IPS-11a (cell line): ENCODE measurements at regions not wholly inside any gene's neighbourhood (a gene's known extent, or its start where the extent isn't known, plus 50 kb on each side); places are given as distances from the start of the nearest gene placed in this dataset.
"Not testable (repeated sequence)": the region's sequence is repeated elsewhere in the genome, so short reads cannot be mapped to it uniquely, and the experiment has no call there.

Experiments used
- H3K4me3 ChIP-seq: one replicate; pipeline ENCODE4 v1.5.1; 2013; ENCODE audit warnings: low read depth, low read length, control low read depth

DNA sequence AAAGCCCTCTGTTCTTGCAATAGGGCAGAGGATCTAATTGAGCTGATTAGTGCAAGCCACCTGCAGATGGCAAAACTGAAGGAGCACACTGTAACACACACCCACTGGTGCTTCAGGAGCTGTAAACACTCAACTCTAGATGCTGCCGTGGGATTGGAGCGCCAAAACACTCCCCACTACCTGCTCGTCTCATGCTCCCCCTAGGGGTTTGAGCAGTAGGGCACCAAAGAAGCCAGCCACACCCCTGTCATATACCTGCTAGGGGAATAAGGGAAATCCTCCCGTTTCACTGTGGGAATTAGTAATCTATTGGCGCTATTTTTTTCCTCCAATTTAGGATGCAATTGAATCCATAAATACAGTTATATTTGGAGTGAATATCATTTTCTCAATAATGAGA, 360.2 kb downstream of the GLUD2 start:
- no peak overlapping the region for H3K4me3 ChIP-seq

DNA sequence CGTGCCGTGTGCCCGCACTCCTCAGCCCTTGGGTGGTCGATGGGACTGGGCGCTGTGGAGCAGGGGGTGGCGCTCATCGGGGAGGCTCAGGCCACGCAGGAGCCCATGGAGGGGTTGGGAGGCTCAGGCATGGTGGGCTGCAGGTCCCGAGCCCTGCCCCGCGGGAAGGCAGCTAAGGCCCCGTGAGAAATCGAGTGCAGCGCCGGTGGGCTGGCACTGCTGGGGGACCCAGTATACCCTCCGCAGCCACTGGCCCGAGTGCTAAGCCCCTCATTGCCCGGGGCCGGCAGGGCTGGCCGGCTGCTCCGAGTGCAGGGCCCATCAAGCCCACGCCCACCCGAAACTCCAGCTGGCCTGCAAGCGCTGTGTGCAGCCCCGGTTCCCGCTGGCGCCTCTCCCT, 384.1 kb downstream of the GLUD2 start:
- H3K4me3 ChIP-seq: not testable (repeated sequence)

DNA sequence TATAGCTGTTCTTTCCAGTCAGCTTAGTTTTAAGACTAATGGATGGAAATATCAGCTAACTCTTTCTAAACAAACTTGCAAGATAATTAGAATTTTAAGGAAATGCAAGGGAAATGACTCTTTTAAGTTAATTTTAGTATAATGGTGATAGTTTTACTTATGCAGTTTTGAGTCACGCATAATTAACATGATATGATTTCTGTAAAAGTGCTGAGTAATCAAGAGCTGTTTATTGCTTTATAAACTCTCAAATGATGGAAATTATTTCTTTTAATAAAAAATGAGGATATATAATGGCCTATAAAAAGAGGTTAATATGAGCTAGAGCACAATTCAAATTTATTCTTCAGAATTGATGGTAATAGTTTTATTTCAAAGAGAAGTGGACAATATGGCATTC, 385.9 kb downstream of the GLUD2 start:
- no peak overlapping the region for H3K4me3 ChIP-seq

DNA sequence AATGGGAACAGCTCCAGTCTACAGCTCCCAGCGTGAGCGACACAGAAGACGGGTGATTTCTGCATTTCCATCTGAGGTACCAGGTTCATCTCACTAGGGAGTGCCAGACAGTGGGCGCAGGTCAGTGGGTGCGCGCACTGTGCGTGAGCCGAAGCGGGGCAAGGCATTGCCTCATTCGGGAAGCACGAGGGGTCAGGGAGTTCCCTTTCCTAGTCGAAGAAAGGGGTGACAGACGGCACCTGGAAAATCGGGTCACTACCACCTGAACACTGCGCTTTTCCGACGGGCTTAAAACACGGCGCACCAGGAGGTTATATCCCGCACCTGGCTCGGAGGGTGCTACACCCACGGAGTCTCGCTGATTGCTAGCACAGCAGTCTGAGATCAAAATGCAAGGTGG, 390.3 kb downstream of the GLUD2 start:
- not testable (repeated sequence) for H3K4me3 ChIP-seq

DNA sequence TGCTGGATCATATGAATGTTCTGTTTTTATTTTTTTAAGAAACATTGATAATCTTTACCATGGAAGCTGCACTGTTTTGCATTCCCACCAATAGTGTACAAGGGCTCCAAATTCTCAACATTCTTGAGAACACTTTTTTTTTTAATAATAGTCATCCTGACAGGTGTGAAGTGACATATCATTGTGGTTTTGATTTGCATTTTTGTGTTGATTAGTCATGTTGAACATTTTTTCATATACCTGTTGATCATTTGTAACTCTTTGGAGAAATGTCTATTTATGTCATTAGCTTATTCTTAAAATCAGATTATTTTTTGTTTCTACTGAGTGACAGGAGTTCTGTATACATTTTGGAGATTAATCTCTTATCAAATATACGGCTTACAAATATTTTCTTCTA, 408.5 kb downstream of the GLUD2 start:
- no peak overlapping the region for H3K4me3 ChIP-seq

DNA sequence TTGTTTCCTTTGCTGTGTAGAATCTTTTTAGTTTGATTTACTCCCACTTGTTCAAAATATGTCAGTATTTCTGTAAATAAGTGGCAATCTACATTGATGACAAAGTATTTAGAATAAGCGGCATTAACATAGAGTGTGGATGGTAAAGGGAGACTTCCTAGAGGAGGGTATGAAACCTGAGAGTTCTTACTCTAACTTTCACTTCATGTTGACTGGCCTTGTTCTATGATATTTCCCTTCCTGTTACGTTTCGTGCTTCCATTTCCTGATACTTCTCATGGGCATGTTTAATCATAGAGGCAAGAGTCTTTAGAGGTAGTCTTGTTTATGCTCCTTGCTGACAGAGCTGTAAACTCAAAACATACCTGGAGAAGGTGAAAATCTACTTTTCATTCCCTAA, 408.9 kb downstream of the GLUD2 start:
- no peak overlapping the region for H3K4me3 ChIP-seq

DNA sequence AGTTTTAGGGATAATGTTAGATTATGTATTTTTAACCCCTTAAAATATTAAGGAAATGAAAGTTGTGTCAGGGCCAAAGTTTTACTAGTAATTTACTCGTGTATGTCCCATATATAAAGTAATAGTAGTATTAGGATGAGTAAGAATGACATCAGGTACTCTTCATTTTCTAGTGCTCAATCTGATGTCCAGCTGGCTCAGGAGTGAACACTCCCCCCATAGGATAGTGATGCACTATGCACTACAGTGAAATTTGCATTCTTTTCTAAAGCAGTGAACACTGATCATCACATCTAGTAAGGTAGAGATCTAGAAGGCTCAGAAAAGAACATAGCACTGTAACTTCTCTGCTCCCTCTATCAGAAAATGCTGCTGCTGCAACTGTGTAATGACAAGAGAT, 409.7 kb downstream of the GLUD2 start:
- no peak overlapping the region for H3K4me3 ChIP-seq

DNA sequence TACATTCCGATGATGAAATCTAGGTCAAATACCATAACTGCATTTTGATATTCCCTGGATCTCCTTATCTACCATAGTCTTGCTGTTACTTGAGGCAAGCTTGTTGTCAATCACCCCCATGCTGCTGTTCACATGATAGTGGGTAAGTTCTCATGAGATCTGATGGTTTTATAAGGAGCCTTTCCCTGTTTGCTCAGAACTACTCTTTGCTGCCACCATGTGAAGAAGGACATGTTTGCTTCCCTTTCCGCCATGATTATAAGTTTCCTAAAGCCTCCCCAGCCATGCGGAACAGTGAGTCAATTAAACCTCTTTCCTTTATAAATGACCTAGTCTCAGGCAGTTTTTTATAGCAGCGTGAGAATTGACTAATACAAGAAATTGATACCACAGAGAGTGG, 432.0 kb downstream of the GLUD2 start:
- no peak overlapping the region for H3K4me3 ChIP-seq

DNA sequence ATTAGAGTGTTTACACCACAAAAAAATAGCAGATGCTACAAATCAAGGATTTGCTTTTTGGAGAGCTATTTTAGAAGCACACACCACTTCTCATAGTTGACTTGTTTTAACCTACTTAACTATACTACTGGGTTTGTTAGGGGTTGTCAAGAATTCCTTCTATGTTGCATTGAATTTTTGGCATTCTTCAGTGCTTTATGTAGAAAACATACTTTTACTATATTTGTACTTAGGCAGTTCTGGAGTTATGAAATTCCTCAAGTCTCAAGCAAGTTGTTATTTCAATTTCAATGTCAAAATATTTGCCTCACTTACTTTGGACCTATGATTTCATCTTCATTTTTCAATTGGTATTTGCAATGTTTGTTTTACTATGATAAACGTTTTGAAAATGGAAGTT, 449.6 kb downstream of the GLUD2 start:
- H3K4me3 ChIP-seq: no peak overlapping the region

DNA sequence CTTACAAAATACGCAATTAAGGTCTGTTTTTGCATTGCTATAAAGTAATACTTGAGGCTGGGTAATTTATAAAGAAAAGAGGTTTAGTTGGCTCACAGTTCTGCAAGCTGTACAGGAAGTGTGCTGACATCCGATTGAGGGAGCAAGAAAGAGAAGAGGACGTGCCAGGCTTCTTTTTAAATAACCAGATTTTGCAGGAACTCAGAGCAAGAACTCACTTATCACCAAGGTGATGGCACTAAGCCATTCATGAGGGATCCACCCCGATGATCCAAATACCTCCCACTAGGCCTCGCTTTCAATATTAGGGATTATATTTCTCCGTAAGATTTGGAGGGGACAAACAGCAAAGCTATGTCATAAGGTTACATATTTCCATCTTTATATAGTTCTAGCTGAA, 456.7 kb downstream of the GLUD2 start:
- H3K4me3 ChIP-seq: no peak overlapping the region

DNA sequence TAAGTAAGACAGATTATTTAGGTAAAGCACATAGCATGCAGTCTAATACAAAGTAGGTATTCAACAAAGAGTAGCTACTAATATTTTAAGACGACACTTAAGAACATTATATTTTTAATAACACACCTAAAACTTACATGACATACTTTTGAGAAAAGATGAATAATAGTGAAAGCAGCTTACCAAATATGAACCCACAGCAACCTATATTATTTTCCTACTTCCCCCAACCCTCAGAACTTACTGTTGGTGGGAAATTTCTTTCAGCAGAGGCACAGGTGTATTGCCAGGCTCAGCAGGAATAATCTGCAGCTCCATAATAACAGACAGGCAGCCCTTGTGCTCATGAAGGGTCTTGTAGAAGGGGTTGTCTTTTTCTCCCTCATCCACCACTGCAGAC, 498.9 kb downstream of the GLUD2 start:
- H3K4me3 ChIP-seq: no peak overlapping the region

DNA sequence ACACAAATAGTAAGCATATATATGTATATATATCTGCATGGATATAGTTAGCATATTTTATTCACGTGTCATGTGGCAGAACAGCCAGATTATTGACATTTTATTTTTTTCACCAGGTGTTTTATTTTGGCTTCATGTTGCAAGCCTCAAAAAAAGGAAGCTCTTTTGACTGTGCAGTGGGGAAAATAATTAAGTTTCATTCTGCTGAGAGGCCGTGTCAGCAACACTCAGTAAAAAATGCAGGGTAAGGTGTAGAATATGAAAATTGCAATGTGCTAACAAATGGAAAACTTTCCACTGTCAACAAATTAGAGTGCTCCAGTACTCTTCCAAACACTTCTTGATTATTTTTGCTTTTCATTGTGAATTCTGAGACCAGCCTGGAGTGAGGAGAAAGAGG, 511.5 kb downstream of the GLUD2 start:
- H3K4me3 ChIP-seq: no peak overlapping the region

DNA sequence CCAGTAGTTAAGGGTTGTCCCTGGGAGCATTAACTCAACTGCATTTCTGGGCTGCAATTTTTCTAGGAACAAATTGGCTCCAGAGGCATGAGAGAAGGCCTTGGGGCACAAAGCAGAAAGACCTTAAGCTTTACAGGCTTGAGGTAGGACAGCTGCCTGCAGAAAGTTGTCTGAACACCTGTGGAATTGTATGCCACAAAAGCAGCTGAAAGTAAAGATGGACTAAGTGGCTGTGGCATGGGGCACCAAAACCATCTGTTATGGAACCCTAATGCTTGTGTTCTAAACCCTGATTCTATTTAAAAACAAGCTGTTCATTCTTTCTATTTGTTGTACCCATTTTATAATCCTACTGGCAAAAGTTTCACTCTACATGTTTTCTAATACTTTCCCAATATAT, 515.2 kb downstream of the GLUD2 start:
- no peak overlapping the region for H3K4me3 ChIP-seq

DNA sequence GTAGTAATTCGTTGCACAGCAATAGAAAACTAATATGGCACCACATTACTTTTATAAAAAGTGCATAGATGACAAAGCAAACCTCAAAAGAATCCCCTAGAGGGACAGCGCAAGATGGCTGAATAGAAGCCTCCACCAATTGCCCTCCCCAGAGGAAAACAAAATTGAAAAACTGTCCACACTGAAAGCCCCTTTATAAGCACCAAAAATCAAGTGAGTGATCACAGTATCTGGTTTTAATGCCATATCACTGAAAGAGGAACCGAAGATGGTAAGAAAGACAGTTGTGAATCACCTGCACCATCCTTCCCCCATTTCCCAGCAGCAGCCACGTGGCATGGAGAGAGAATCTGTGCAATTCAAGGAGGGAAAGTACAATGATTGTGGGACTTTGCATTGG, 522.2 kb downstream of the GLUD2 start:
- H3K4me3 ChIP-seq: no peak overlapping the region

DNA sequence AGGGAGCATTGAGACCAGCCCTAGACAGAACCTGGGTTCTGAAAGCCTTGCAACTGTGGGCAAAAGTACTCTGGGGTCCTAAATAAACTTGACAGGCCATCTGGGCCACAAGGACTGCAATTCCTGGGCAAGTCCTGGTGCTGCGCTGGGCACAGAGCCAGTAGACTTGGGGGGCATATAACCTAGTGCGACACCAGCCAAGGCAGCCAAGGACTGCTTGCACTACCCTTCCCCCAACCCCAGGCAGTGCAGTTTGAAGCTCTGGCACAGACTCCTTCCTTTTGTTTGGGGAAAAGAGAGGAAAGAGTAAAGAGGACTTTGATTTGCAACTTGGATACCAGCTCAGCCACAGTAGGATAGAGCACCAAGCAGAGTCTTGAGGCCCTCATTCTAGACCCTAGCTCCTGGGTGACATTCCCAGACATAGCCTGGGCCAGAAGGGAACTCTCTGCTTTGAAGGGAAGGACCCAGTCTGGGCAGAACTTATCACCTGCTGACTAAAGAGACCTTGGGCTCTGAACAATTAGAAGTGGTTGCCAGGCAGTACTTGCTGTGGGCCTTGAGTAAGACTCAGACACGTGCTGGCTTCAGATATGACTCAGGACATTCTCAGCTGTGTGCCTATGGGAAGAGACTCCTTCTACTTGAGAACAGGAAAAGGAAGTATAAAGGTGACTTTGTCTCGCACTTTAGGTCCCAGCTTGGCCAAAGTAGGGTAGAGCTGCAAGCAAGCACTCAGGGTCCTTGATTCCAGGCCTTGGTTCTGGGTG, 522.8 kb downstream of the GLUD2 start:
- H3K4me3 ChIP-seq: no peak overlapping the region

DNA sequence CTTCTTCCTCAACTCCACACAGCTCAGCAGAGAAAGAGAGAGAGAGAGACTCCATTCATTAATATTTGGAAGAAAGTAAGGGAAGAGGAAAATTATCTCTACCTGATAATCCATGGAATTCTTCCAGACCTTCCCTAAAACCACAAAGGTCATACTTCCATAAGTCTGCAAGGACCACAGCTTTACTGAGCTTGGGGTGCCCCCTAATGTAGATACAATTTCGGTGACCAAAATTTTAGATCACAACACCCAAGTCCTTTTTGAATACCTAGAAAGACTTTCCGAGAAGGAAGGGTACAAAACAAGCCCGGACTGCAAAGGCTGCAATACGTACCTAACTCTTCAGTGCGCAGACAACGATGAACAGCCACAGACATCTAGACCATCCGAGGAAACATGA, 523.9 kb downstream of the GLUD2 start:
- no peak overlapping the region for H3K4me3 ChIP-seq

DNA sequence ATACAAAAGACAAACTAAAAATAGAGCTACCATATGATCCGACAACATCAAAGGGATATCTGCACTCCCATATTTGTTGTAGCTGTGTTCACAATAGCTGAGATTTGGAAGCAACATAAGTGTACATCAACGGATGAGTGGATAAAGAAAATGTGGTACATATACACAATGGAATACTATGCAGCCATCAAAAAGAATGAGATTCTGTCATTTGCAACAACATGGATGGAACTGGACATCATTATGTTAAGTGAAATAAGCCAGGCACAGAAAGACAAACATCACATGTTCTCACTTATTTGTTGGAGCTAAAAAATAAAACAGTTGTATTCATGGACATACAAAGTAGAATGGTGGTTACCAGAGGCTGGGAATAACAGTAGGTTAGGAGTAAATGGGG, 527.0 kb downstream of the GLUD2 start:
- H3K4me3 ChIP-seq: not testable (repeated sequence)

DNA sequence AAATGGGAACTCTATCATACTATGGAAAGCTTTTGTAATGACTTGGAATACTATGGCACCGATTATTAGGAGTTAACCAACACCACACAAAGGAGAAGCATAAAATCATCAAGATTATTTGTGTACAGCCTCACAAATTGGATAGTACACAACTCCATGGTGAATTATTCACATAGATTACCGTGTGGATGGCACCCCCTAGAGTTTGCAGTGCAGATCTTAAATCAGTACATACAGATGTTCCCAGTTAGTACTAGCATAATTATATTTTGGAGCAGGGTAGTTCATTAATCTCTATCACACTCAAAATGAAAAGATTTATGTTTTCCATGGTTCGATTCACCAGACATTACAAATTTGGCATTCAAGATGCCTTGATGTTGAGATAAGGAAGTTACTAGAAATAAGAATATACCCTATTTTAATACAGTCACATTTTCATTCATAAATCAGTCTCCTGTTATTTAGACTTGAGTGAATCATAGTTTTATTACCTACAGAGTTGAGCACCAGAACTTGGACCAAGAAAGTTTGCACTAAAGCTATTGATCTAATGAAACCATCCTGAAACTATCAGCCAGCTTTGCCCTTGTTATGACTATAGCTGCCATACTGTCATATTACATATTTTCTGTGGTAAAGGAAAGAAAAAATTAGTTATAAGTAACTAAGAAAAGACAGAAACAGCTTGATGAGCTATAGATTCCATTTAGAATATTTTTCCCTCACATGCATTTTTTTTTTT, 531.8 kb downstream of the GLUD2 start:
- no peak overlapping the region for H3K4me3 ChIP-seq

DNA sequence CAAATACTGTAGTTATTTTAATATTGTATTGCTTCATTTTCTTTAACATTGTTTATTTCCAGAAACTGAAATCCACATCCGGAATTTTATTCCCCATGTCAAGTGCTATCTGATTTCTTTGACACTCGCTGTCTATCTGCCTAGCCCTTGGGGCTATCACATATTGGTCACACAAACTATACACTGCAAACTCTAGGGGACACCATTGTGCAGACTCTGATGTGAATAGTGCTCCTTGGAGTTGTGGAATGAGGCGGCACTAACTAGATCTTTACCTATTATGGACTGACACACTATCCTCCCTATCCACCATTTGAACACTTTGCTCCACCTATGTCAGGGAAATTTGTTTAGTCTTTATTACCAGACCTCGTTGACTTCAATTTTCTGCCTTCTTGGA, 534.5 kb downstream of the GLUD2 start:
- no peak overlapping the region for H3K4me3 ChIP-seq

DNA sequence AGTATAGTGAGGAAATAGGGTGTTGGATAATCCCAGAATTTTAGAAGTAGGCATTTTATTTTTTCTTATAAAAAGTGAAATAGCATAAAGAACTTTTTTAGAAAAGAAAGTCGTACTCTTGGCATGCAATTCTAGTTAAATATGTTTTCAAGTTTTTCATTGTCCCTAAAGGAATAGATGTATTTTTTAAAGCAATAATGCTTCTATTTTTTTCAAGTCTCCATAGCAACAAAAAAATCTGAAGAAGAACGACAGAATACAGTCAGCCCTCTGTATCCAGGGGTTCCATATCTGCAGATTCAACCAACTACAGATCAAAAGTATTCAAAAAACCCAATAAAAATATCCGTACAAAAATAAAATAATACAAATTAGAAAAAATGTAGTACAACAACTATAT, 538.2 kb downstream of the GLUD2 start:
- H3K4me3 ChIP-seq: no peak overlapping the region

DNA sequence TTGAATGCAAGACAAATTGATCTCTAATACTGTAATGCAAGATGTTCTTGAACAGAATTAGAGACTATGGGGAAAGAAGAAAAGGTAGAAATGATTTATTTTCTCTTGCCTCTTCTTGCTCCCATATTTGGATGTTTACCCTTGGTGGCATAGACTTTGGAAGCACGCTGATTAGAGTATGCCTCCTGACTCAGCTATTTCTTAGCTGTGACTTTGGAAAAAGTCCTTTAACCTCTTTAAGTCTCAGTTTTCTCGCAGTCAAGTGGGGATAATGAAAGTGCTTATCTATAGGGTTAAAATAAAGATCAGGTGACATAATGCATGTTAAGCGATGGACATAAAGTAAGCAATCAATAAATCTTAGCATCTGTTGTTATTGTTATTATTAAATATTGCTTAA, 545.5 kb downstream of the GLUD2 start:
- no peak overlapping the region for H3K4me3 ChIP-seq

DNA sequence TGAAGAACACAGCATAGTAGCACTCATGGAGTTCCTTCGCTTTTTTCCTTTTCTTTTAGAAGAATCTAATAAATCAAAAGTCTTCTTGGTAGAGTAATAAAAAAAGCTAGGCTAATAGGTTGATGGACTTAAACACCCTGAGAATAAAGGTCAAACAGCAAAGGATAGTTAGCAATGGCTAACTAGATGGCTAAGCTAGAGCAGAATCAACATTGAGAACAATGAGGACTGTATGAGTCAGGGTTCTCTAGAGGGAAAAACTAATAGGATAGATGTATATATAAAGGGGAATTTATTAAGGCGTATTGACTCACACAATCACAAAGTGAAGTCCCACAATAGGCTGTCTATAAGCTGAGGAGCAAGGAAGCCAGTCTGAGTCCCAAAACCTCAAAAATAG, 550.9 kb downstream of the GLUD2 start:
- no peak overlapping the region for H3K4me3 ChIP-seq

DNA sequence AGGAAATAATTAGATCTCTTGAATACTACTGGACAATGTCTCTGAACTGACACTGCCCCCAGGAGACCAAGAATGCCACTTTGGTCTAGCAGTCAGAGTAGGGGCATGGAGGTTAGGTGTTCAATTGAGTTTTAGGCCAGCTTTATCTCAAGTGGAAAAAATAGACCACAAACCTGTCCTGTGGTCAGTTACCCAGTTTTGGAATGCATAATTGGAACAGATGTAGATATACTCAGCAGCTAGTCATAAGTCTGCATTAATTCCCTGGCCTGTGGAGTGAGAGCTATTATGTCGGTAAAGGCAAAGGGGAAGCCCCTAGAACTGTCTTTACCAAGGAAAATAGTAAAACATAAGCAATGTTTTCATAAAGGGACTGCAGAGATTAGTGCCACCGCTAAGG, 587.7 kb downstream of the GLUD2 start:
- H3K4me3 ChIP-seq: no peak overlapping the region
